Lung (tissue), 11 donors: ENCODE measurements at regions not wholly inside any gene's neighbourhood (a gene's known extent, or its start where the extent isn't known, plus 50 kb on each side); places are given as distances from the start of the nearest gene placed in this dataset.

Experiments used
- ATAC-seq: fragments of 200-7000 bp; cut with Tn5 transposase; one replicate; pipeline ENCODE4 v1.9.1; 2020; ENCODE audit warnings: moderate number of reproducible peaks; ENCODE audit not compliant: insufficient read depth, low FRiP score
- DNase-seq, 3 donors: peaks; one replicate each; pipeline ENCODE4 v3.0.0-alpha.2; 2013 to 2017
- H3K27ac ChIP-seq, 2 donors: one replicate each; pipeline ENCODE4 v1.5.1; 2013; ENCODE audit warnings: mild to moderate bottlenecking in 2 of 2, moderate library complexity in 2 of 2, control low read depth in 1 of 2, inconsistent platforms in 1 of 2, low read depth in 1 of 2, low read length in 1 of 2
- H3K27me3 ChIP-seq, 3 donors: one replicate each; pipeline ENCODE4 v1.5.1; 2013; ENCODE audit warnings: low read length in 2 of 3; ENCODE audit not compliant: control insufficient read depth in 3 of 3, insufficient read depth in 3 of 3
- H3K36me3 ChIP-seq, 4 donors: one replicate each; pipeline ENCODE4 v1.5.1; 2013; ENCODE audit warnings: low read length in 4 of 4, mild to moderate bottlenecking in 1 of 4, moderate library complexity in 1 of 4; ENCODE audit not compliant: control insufficient read depth in 4 of 4, insufficient read depth in 4 of 4
- H3K4me1 ChIP-seq, 5 donors: one replicate each; pipeline ENCODE4 v1.5.1; 2013; ENCODE audit warnings: low read length in 5 of 5, mild to moderate bottlenecking in 2 of 5, moderate library complexity in 1 of 5; ENCODE audit not compliant: control insufficient read depth in 5 of 5, insufficient read depth in 5 of 5
- H3K4me3 ChIP-seq: one replicate; pipeline ENCODE4 v1.5.1; 2013; ENCODE audit warnings: mild to moderate bottlenecking, control low read depth, moderate library complexity
- H3K9ac ChIP-seq, 2 donors: one replicate each; pipeline ENCODE4 v1.5.1; 2013; ENCODE audit warnings: low read length in 2 of 2, control low read depth in 1 of 2; ENCODE audit not compliant: insufficient read depth in 1 of 2
- H3K9me3 ChIP-seq, 4 donors: one replicate each; pipeline ENCODE4 v1.5.1; 2013; ENCODE audit warnings: low read length in 3 of 4, mild to moderate bottlenecking in 1 of 4, moderate library complexity in 1 of 4; ENCODE audit not compliant: control insufficient read depth in 4 of 4, insufficient read depth in 3 of 4
- CTCF ChIP-seq: IDR thresholded peaks from 2 replicates; pipeline ENCODE4 v1.5.1; 2012; ENCODE audit warnings: mild to moderate bottlenecking; ENCODE audit errors: control extremely low read depth, extremely low read depth
- WGBS, 2 donors: extraction: QIAGEN DNeasy Blood & Tissue Kit; methylation state at CpG; one replicate each; pipeline ENCODE4 v1.1.7; 2013; 5-methylcytosine and 5-hydroxymethylcytosine counted together
- donor health status: control.
- donor health status: control.
- donor health status: Bipolar disorder and iron deficiency.
- donor health status: healthy.
- donor health status: DM: yes; HTN: yes; CAD: no.

- TF ChIP-seq CTCF: no peak
- H3K36me3 ChIP-seq: no peaks in the 10 kb centered on the region
- ATAC-seq: no peak
- no peak for DNase-seq
- H3K27ac ChIP-seq: no peak overlapping the region
- H3K9ac ChIP-seq: no peak overlapping the region
- H3K27me3 ChIP-seq: no peaks in the 10 kb centered on the region
- no peak overlapping the region for H3K4me3 ChIP-seq
- H3K9me3 ChIP-seq: peaks cover 0 to 3% (median 0%) of the 10 kb centered on the region in 4 donors
- H3K4me1 ChIP-seq: no peaks in the 10 kb centered on the region
- 71 to 77% methylated on average over 1 of the region's 1 CpG for WGBS, 2 donors
Observed at GRCh38 chr1:208979776-208980175, 603.7 kb upstream of the CAMK1G start.

- TF ChIP-seq CTCF: no peak
- ATAC-seq (no peak), DNase-seq (no peak)
- 58 to 74% methylated on average over 1 of the region's 1 CpG for WGBS, 2 donors
- Histone ChIP-seq H3K4me1 (no peaks in the 10 kb centered on the region), H3K9me3 (peaks cover 0 to 3% (median 0%) of the 10 kb centered on the region in 4 donors), H3K27ac (no peak overlapping the region), H3K36me3 (no peaks in the 10 kb centered on the region), H3K9ac (no peak overlapping the region), H3K27me3 (no peaks in the 10 kb centered on the region), H3K4me3 (no peak overlapping the region)
Observed at GRCh38 chr1:208980605-208981004, 602.9 kb upstream of the CAMK1G start.

- no peaks in the 10 kb centered on the region for H3K9me3 ChIP-seq
- H3K4me1 ChIP-seq: peaks cover 0 to 4% (median 0%) of the 10 kb centered on the region in 5 donors
- no peaks in the 10 kb centered on the region for H3K36me3 ChIP-seq
- no peak for DNase-seq
- H3K4me3 ChIP-seq: no peak overlapping the region
- 56 to 68% methylated on average over 1 of the region's 1 CpG for WGBS, 2 donors
- no peaks in the 10 kb centered on the region for H3K27me3 ChIP-seq
- H3K27ac ChIP-seq: no peak overlapping the region
- no peak for TF ChIP-seq CTCF
- no peak for ATAC-seq
- no peak overlapping the region for H3K9ac ChIP-seq
Observed at GRCh38 chr1:208985231-208985630, 598.3 kb upstream of the CAMK1G start.

DNA sequence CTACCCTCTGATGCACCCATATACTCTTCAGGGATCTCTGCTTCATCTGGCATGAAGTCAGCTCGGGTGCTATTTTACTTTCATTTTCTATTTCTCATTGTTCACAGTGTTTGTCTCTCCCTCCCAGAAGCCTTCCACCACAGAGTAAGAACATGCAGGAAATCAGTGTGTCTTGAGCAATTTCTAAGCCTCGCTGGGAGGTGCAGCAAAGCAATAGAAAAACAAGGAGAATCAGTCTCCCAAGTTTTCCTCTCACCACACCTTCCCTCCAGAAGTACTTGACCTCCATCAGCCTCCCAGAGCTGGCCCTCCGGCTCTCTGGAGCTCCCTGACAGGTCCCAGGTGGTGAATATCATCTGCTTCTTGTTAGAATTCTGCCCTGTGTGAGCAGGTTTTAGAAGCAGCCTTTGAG lies 594.7 kb upstream of the CAMK1G start:
- peak; percentile 78 for ATAC-seq
- no peak overlapping the region for H3K4me3 ChIP-seq
- peak overlapping the region; percentile 56 to 67 for H3K27ac ChIP-seq
- H3K36me3 ChIP-seq: no peaks in the 10 kb centered on the region
- H3K9me3 ChIP-seq: no peaks in the 10 kb centered on the region
- TF ChIP-seq CTCF: no peak
- DNase-seq: peak; percentile 36 to 80 (median 75)
- WGBS, 2 donors: 6 to 12% methylated on average over 3 of the region's 3 CpGs
- peaks cover 0 to 4% (median 0%) of the 10 kb centered on the region in 5 donors for H3K4me1 ChIP-seq
- peak overlapping the region; percentile 53 to 70 for H3K9ac ChIP-seq
- H3K27me3 ChIP-seq: no peaks in the 10 kb centered on the region
